Uterus (tissue), 3 donors: ENCODE measurements at regions not wholly inside any gene's neighbourhood (a gene's known extent, or its start where the extent isn't known, plus 50 kb on each side); places are given as distances from the start of the nearest gene placed in this dataset.

Source experiments
- DNase-seq, 2 donors: peaks; one replicate each; pipeline ENCODE4 v3.0.0-alpha.2; 2019 to 2020
- H3K27ac ChIP-seq, 2 donors: fragments of 200-600 bp; sonication (generic); 1 replicate in 1 of 2; 2 replicates in 1 of 2; pipeline ENCODE4 v1.5.1; 2016 to 2018
- H3K27me3 ChIP-seq, 2 donors: fragments of 200-600 bp; sonication (generic); one replicate each; pipeline ENCODE4 v1.5.1; 2018 to 2019; ENCODE audit warnings: control low read depth in 1 of 2
- H3K36me3 ChIP-seq, 2 donors: fragments of 200-600 bp; sonication (generic); one replicate each; pipeline ENCODE4 v1.5.1; 2019; ENCODE audit warnings: control low read depth in 1 of 2
- H3K4me1 ChIP-seq, 2 donors: fragments of 200-600 bp; sonication (generic); one replicate each; pipeline ENCODE4 v1.5.1; 2018 to 2019; ENCODE audit warnings: control low read depth in 1 of 2
- H3K4me3 ChIP-seq, 2 donors: fragments of 200-600 bp; sonication (generic); 1 replicate in 1 of 2; 2 replicates in 1 of 2; pipeline ENCODE4 v1.5.1; 2018 to 2019; ENCODE audit warnings: mild to moderate bottlenecking in 1 of 2
- H3K9me3 ChIP-seq, 2 donors: fragments of 200-600 bp; sonication (generic); one replicate each; pipeline ENCODE4 v1.5.1; 2019; ENCODE audit warnings: control low read depth in 1 of 2
- CTCF ChIP-seq, 4 experiments: fragments of 200-600 bp in 2 of 4; fragments of 450-650 bp in 2 of 4; sonication (generic) in 2 of 4; IDR thresholded peaks; one replicate each; pipeline ENCODE4 v1.5.1; 2016 to 2019; ENCODE audit warnings: antibody characterized with exemption in 4 of 4, mild to moderate bottlenecking in 2 of 4, moderate library complexity in 1 of 4
- POLR2A ChIP-seq, 2 donors: fragments of 450-650 bp; IDR thresholded peaks; one replicate each; pipeline ENCODE4 v1.6.1; 2016; ENCODE audit warnings: antibody characterized with exemption in 2 of 2, mild to moderate bottlenecking in 1 of 2, moderate library complexity in 1 of 2
- intact Hi-C: fragments of 100-400 bp; cut with DNase I; formaldehyde crosslinking; loops from one replicate; pipeline ENCODE4 v1.15.1; 2023; ENCODE audit warnings: low total_unique reads
- donor health status: DM: yes; HTN: yes; CAD: no.

- Histone ChIP-seq H3K9me3 (no peaks in the 10 kb centered on the region), H3K36me3 (no peaks in the 10 kb centered on the region), H3K4me1 (no peaks in the 10 kb centered on the region), H3K27ac (no peak overlapping the region), H3K4me3 (no peak overlapping the region), H3K27me3 (no peaks in the 10 kb centered on the region)
- TF ChIP-seq POLR2A (IDR thresholded peaks at IDR 0.05) (no peak), CTCF (IDR thresholded peaks at IDR 0.05) (no peak)
- intact Hi-C loops: no loop called here
- no peak for DNase-seq
Observed at GRCh38 chr1:239545466-239545865, 159.1 kb downstream of the CHRM3 start.

DNA sequence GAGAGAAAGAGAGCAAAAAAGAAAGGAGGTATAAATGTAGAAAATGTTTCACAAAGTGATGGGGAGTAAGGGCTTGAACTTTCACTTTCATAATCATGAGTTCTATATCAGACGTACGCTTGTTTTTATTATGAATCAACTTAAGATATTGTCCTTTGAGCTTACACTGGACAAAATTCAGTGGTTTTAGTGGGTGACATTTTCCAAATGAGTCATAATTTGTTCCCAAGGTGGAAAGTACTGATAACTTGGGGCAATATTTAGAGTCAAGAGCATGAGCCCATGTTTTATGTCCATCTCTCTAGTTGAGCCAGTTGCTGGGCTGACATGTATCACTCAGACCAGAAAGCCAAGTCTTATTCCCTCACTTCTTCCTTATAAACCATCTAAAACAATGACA lies 161.6 kb downstream of the CHRM3 start:
- H3K9me3 ChIP-seq: no peaks in the 10 kb centered on the region
- TF ChIP-seq POLR2A (IDR thresholded peaks at IDR 0.05) (no peak), CTCF (IDR thresholded peaks at IDR 0.05) (no peak)
- no peaks in the 10 kb centered on the region for H3K27me3 ChIP-seq
- H3K4me1 ChIP-seq: no peaks in the 10 kb centered on the region
- H3K36me3 ChIP-seq: no peaks in the 10 kb centered on the region
- no peak for DNase-seq
- no peak overlapping the region for H3K27ac ChIP-seq
- intact Hi-C loops: no loop called here
- H3K4me3 ChIP-seq: no peak overlapping the region

GRCh38 chr1:239550178-239550577 lies 163.8 kb downstream of the CHRM3 start:
- no peaks in the 10 kb centered on the region for H3K36me3 ChIP-seq
- H3K4me1 ChIP-seq: no peaks in the 10 kb centered on the region
- intact Hi-C loops: no loop called here
- TF ChIP-seq POLR2A (IDR thresholded peaks at IDR 0.05) (no peak), CTCF (IDR thresholded peaks at IDR 0.05) (no peak)
- no peaks in the 10 kb centered on the region for H3K27me3 ChIP-seq
- no peak overlapping the region for H3K27ac ChIP-seq
- H3K4me3 ChIP-seq: no peak overlapping the region
- H3K9me3 ChIP-seq: no peaks in the 10 kb centered on the region
- DNase-seq: no peak

DNA sequence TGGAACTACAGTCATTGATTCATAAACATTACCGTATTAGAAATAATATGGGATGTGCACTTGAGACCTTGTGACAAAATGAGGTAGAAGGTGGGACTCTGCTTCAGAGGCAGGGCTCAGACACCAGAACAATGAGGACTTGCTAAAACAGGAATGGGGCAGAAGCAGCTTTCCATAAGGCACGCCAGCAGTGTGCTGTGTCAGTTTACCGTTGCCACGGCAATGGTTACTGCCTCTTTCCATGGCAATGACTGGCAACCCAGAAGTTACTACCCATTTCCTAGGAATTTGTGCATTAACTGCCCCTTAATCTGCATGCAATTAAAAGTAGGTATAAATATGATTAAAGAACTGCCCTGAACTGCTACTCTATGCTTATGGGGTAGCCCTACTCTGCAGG lies 169.0 kb downstream of the CHRM3 start:
- DNase-seq: no peak
- intact Hi-C loops: no loop called here
- H3K36me3 ChIP-seq: no peaks in the 10 kb centered on the region
- H3K27ac ChIP-seq: no peak overlapping the region
- H3K27me3 ChIP-seq: no peaks in the 10 kb centered on the region
- no peaks in the 10 kb centered on the region for H3K9me3 ChIP-seq
- TF ChIP-seq CTCF (IDR thresholded peaks at IDR 0.05) (no peak), POLR2A (IDR thresholded peaks at IDR 0.05) (no peak)
- no peaks in the 10 kb centered on the region for H3K4me1 ChIP-seq
- no peak overlapping the region for H3K4me3 ChIP-seq

- intact Hi-C loops: no loop called here
- H3K36me3 ChIP-seq: no peaks in the 10 kb centered on the region
- H3K9me3 ChIP-seq: no peaks in the 10 kb centered on the region
- no peak overlapping the region for H3K4me3 ChIP-seq
- no peaks in the 10 kb centered on the region for H3K4me1 ChIP-seq
- no peak overlapping the region for H3K27ac ChIP-seq
- no peak for TF ChIP-seq CTCF (IDR thresholded peaks at IDR 0.05)
- no peak for TF ChIP-seq POLR2A (IDR thresholded peaks at IDR 0.05)
- H3K27me3 ChIP-seq: no peaks in the 10 kb centered on the region
- DNase-seq: no peak
Observed at GRCh38 chr1:239558559-239558958, 172.2 kb downstream of the CHRM3 start.
